GM21737 (cell line): ENCODE measurements at regions not wholly inside any gene's neighbourhood (a gene's known extent, or its start where the extent isn't known, plus 50 kb on each side); places are given as distances from the start of the nearest gene placed in this dataset.

Experiments
- ATAC-seq: cut with Tn5 transposase; IDR thresholded peaks from one replicate; pipeline ENCODE4 v1.9.1; 2021; ENCODE audit warnings: mild to moderate bottlenecking, moderate library complexity; ENCODE audit not compliant: unreplicated experiment

DNA sequence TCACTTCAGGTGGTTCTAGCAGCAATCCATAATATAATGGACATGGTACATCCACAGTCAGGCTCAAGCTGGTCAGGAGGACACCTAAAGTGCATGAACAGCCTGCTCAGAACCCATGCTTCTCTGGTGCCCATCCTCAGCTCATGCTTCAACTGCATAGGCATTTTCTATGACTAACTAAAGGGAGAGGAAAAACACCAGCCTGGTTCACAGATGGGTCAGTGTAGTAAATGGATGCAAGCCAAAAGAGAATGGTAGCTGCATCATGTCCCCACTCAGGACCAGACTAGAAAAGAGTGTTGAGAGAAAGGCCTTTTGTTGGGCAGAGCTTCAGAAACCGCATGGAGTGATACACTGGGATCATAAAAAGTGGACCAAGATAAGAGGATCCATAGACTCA is 556.6 kb downstream of the TLE1 start:
- ATAC-seq, result no peak

- ATAC-seq, result no peak
Measured at GRCh38 chr9:81132318-81132717, 557.0 kb downstream of the TLE1 start.

DNA sequence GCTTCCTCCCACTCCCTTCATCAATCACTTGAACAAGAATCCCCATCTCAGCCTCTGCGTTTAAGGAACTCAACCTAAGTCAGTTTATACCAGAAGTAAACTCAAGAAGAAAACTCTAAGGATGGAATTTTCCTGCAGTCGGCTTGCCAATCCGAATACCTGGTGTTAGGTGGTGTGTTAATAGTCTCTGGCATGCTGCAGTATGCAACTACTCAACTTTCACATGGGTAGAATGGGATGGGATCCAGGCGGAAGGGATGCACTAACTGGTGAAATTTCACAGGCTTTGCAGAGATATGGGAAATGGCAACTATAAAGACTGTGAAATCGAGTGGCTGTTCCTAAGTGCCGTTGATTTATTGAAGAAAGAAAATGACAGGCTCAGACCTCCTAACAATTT is 560.6 kb downstream of the TLE1 start:
- no peak for ATAC-seq

- no peak for ATAC-seq
Measured at GRCh38 chr9:81125446-81126092, 563.8 kb downstream of the TLE1 start.

- no peak for ATAC-seq
Measured at GRCh38 chr9:81123526-81123925, 565.8 kb downstream of the TLE1 start.

GRCh38 chr9:81122749-81123148 is 566.6 kb downstream of the TLE1 start:
- ATAC-seq, result no peak

- ATAC-seq, result no peak
Measured at GRCh38 chr9:81119591-81119990, 569.8 kb downstream of the TLE1 start.

DNA sequence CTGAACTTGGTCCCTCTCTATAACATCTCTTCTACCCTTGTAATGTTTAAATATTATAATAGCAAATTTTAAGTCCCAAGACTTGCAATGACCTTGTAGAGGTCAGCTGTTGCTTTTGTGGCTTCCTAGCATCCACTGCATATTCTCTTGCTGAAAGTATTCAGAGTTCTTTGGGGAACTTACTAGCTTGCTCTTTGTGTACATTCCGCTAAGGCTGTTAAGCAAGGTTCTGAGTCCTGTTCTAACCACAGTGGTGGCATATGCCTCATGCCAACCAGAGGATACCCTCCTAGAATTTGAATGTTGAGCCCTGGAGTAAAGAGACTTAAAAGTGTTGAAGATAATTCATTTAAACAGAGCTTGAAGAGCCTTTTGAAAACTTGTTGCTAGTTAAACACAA is 570.9 kb downstream of the TLE1 start:
- ATAC-seq, result no peak

DNA sequence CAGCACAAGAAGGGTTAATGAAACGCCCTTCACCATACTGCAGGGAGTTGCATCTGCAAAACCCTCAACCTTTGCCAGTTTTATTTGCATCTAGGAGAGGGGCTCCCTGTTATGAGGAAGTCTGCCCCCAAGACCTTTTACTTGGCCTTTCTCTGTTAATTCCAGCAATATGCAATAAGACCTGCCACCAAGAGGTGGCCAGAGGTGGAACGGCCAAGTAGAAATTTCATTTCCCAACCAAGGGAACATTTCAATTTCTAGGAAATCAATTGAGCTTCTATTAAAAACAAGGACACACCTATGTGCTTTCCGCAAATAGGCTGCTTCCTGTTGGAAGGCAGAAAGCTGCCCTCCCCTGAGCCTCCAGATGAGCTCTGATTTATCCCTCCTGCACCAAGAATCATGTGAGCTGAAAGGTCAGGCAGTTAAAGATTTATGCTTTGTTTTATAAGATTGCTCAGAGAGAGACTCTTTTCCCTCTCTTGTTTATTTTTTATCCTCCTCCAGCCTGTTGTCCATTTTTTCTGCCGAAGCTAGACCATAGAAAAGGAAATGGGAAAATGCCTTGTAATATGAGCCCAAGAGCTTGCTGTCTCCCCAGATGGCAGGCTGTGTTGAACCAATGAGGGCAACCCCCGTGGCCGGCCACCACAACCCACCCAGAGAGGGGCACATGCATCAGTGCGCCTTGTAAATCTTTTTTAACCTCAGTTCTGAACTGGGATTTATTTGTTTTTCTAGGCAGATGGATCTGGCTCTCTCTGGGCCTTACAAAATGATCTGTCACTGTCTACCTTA is 572.8 kb downstream of the TLE1 start:
- ATAC-seq, result no peak

DNA sequence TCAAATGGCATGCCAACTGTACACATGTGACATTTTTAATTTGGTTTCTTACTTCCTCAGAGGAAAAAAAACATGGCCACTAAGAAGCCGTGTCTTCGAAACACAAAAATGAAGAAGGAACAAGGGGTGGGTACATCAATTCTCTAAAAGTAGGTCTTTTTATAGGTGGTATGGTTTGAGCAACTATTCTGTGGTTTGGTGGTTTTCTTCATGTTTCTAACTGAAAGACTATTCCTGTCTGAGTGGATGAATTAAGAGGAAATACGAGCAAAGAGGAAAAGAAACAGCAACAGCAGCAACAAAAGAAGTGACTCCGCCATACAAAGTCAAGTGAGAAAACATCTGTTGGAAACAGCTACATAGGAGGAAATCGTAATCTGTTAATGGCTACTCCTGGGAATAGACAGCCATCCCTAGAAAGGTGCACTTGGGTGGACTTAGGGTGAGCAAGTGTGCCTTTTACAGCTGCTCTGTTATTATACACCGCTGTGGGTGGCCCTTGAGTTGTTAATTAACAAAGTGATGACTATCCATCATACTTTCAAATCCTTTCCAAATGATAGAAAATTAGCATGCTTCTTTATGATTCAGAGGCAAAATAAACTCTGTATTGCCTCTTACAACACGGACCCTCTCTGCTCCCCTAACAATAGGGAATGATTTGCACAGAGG is 575.8 kb downstream of the TLE1 start:
- ATAC-seq, result no peak

- no peak for ATAC-seq
Measured at GRCh38 chr9:81112627-81113452, 576.5 kb downstream of the TLE1 start.

- ATAC-seq, result no peak
Measured at GRCh38 chr9:81108821-81109220, 580.5 kb downstream of the TLE1 start.

DNA sequence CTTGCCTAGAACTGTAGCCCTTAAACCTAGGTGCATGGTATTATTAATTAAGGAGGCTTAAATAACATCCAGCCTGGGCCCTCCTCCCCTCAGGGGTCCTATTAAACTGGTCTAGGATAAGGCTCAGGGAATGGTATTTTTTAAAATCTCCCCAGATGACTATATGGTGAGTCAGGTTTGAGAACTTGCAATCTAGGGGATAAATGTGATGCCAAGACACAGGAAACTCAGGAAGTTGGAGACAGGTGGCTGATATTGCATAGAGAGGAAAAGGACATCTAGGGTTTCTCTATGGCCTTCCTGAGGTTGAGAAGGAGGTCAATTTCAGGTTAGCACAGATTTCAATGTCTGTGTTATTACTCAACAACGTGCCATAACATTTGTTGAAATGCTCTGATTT is 581.0 kb downstream of the TLE1 start:
- no peak for ATAC-seq

DNA sequence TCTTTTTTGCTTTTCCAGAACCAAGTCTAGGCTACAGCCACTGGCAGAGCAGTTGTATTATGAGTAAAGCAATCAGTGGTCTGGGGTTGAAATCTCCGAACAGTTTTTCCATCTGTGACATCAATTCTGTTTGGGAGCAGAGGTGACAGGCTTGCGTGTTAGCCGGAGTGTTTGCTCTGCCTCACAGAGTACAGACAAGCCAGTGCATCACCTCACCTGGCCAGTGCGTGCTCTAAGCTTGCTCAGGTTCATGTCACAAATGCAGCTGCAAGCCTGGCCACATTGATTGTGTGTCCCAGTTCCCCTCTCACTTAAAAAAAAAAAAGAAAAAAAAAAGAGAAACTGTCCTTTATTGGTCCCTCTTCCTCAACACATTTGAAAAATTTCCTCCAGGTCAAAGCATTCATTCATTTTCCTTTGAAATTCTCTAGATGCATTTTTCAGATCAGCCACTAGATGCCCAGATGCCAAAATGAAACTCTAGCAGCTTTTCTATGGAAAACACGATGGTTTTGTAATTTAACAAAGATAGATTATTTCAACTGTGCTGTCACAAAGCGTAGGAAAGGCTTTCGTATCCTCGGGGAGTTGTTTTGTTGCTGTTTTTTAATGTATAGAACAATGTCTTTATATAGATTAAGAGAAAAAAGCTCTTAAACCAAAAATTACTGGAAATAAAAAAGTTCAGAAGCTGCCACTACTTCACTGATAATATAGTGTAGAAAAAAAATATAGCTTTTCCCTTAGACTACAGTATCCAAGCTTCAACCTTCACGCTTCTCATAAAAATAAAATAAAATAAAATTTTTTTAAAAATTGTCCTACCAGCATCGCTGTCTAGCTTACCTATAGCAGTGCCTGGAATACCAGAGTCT is 585.5 kb downstream of the TLE1 start:
- no peak for ATAC-seq

DNA sequence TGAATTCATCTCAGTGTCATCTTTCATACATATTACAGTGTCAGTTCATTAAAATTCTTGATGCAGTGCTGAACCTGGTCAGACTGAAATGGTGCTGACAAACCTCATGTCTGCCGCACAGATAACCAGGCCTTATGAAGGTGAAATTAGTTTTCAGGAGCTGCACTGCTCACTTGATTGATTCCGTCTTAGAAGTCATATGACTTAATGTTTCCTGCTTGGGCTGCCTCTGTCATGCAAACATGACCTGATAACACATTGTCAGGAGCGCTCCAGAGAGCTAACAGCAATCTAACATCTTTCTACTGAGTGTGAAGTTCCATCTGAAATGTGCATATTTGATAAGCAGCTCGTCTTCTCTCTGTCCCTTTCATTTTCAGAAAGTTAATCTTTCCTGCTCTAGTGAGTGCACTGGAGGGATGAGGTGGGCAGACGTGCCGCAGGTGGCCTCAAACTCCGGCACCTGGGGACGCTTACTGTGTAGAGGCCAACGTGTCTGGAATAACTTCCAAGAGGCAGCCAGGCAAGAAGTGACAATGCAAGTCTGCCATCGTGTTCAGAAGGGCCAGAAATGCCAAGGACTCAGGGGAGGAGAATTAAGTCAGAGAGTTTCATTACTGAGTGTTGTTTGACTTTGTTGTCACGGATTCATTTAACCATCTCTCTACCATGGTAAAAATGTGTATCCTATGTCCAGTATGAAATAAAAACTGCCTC is 592.1 kb downstream of the TLE1 start:
- ATAC-seq, result no peak

- ATAC-seq, result no peak
Measured at GRCh38 chr9:81096625-81097024, 592.7 kb downstream of the TLE1 start.

GRCh38 chr9:81092057-81092456 is 597.3 kb downstream of the TLE1 start:
- ATAC-seq, result no peak

- ATAC-seq, result no peak
Measured at GRCh38 chr9:81088341-81088740, 601.0 kb downstream of the TLE1 start.

DNA sequence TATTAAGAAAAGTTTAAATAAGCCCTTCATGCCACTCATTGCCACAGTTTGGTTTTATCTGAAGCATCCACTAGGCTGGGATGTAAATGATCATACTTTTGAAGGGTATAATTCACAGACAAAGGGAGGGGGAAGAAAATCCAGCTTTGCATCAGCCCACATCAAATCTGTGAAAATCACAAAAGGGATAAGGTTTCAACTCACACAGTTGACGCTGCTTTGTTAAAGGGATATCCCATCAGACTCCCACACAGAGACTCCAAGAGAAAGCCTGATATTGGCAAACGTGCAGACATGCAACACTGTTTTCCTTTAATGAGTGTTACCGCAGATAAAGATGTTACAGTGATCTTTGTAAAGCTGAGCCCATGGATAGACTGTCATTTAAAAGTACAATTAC is 602.9 kb downstream of the TLE1 start:
- no peak for ATAC-seq
